Adrenal gland (tissue), 5 donors: ENCODE measurements at regions not wholly inside any gene's neighbourhood (a gene's known extent, or its start where the extent isn't known, plus 50 kb on each side); places are given as distances from the start of the nearest gene placed in this dataset.

Source experiments
- POLR2A ChIP-seq, 2 donors: fragments of 450-650 bp; IDR thresholded peaks; one replicate each; pipeline ENCODE4 v1.6.1; 2017; ENCODE audit warnings: antibody characterized with exemption in 2 of 2, mild to moderate bottlenecking in 2 of 2, moderate library complexity in 1 of 2
- TF ChIP-seq, protein P1 (sequence below), 6 experiments: fragments of 450-650 bp in 4 of 6; fragments of 200-600 bp in 2 of 6; sonication (generic) in 1 of 6; IDR thresholded peaks; 1 replicate in 5 of 6; 2 replicates in 1 of 6; pipeline versions ENCODE4 v1.5.1 to v1.8.0; 2016 to 2021; ENCODE audit warnings: antibody characterized with exemption in 6 of 6, mild to moderate bottlenecking in 2 of 6, moderate library complexity in 1 of 6
- donor health status: DM: no; HTN: no; CAD: no.

DNA sequence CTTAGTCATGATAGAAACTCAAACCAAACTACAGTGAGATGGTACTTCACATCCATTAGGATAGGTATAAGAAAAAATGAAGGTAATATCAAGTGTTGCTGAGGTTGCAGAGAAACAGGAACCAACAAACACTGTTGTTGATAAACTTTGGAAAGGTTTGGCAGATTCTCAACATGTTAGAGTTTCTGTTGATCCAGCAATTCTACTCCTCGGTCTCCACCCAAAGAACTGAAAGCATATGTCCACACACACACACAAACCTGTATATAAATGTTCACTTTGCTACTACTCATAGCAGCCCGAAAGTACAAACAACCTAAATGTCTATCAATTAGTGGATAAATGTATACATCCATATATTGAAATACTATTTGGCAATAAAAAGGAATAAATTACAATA is 128.3 kb upstream of the CARMIL1 start:
- TF ChIP-seq, protein P1, sequence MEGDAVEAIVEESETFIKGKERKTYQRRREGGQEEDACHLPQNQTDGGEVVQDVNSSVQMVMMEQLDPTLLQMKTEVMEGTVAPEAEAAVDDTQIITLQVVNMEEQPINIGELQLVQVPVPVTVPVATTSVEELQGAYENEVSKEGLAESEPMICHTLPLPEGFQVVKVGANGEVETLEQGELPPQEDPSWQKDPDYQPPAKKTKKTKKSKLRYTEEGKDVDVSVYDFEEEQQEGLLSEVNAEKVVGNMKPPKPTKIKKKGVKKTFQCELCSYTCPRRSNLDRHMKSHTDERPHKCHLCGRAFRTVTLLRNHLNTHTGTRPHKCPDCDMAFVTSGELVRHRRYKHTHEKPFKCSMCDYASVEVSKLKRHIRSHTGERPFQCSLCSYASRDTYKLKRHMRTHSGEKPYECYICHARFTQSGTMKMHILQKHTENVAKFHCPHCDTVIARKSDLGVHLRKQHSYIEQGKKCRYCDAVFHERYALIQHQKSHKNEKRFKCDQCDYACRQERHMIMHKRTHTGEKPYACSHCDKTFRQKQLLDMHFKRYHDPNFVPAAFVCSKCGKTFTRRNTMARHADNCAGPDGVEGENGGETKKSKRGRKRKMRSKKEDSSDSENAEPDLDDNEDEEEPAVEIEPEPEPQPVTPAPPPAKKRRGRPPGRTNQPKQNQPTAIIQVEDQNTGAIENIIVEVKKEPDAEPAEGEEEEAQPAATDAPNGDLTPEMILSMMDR (IDR thresholded peaks at IDR 0.05) = no peak
- TF ChIP-seq POLR2A (IDR thresholded peaks at IDR 0.05) = no peak
